GM18909 (cell line): ENCODE measurements at regions not wholly inside any gene's neighbourhood (a gene's known extent, or its start where the extent isn't known, plus 50 kb on each side); places are given as distances from the start of the nearest gene placed in this dataset.
"Not testable (repeated sequence)": the region's sequence is repeated elsewhere in the genome, so short reads cannot be mapped to it uniquely, and the experiment has no call there.

Source experiments
- ATAC-seq: cut with Tn5 transposase; IDR thresholded peaks from one replicate; pipeline ENCODE4 v1.9.1; 2021; ENCODE audit warnings: mild to moderate bottlenecking; ENCODE audit not compliant: unreplicated experiment, poor library complexity

GRCh38 chr3:59374818-59375211 is 325.0 kb upstream of the CFAP20DC start:
- peak; percentile 100 for ATAC-seq

GRCh38 chr3:59374091-59374817 is 324.4 kb upstream of the CFAP20DC start:
- ATAC-seq = no peak

- no peak for ATAC-seq
Measured at GRCh38 chr3:59372346-59372745, 322.5 kb upstream of the CFAP20DC start.

GRCh38 chr3:59368900-59369675 is 319.3 kb upstream of the CFAP20DC start:
- no peak for ATAC-seq

- ATAC-seq = no peak
Measured at GRCh38 chr3:59367150-59367549, 317.3 kb upstream of the CFAP20DC start.

DNA sequence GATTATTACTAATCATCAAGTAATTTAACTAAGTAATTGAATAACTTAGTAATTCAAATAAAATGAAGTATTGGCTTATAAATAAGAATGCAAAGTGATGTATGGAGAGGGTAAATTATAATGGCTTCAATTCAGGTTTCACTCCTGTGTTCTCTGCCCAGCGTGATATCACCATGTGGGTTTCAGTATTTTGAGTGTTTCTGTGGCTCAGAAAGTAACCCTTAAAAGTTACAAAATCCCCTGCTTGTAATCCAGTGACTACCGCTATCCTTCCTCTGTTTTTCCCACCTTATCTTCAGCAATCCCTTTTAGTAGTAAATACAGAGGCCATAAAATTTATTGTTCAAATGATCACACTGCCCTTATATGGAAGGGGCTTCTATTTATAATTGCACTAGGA is 316.4 kb upstream of the CFAP20DC start:
- ATAC-seq = no peak

GRCh38 chr3:59364496-59364895 is 314.7 kb upstream of the CFAP20DC start:
- no peak for ATAC-seq

DNA sequence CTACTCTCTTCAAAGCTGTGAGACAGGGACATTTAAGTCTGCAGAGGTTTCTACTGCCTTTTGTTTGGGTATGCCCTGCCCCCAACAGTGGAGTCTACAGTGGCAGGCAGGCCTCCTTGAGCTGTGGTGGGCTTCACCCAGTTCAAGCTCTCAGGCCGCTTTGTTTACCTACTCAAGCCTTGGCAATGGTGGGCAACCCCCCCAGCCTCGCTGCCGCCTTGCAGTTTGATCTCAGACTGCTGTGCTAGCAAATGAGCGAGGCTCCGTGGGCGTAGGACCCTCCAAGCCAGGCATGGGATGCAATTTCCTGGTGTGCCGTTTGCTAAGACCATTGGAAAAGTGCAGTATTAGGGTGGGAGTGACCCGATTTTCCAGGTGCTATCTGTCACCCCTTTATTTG is 310.5 kb upstream of the CFAP20DC start:
- ATAC-seq = not testable (repeated sequence)

DNA sequence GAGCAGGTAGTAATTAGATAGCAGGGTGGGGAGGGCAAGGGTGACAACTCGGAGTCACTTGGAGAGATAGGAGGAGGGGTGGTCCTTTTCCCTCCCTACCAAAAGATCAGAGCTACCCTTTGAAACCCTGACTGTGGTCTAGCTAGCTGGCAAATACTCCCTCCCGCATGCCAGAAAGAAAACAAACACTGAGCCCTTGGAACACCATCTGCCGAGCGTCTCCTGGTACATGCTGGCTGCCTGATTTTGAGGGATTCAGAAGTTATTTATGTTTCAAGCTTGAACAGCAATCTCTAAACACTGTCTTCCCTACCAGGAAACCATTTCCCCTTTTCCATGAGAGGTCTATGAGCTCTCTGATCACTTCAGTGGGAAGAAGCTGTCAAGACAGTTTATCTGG is 291.6 kb upstream of the CFAP20DC start:
- no peak for ATAC-seq

DNA sequence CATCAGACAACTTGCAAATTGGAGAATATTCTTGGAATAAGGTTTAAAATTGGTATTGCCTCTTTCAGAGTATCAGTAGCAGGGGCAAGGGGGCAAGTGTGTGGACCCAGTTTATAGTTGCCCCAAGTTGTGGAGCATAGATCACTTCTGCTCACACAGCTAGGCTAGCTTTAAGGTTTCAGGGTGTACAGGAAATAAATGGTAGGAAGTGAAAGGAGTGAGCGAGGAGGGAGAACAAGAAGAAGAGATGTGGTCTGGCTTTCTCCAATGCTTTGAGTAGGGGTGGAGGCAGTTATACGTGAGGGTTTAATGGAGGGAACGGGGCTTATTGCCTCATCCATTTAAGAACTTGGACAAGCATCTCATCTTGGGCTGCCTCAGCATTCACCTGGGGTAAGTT is 290.0 kb upstream of the CFAP20DC start:
- ATAC-seq = no peak

GRCh38 chr3:59338934-59339333 is 289.1 kb upstream of the CFAP20DC start:
- ATAC-seq = no peak

- ATAC-seq = no peak
Measured at GRCh38 chr3:59335338-59335737, 285.5 kb upstream of the CFAP20DC start.

DNA sequence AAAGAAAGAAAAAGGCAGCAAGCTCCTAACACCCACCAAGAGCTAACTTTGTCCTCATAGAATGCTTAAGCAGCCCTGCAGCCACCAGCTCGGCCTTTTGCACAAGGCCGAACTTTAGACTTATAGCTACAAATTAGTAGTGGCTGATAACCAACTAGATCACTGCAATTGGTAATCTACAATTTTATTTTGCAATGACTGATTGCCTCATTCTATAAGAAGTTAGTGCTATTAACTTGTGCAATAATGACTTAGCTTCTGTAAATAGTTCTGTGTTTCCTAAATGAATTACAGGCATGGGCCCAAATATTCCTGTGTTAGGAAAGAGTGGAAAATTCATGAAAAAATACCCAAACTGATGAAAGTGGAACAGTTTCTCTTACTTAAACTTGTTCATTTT is 284.8 kb upstream of the CFAP20DC start:
- ATAC-seq = no peak

GRCh38 chr3:59327376-59327808 is 277.6 kb upstream of the CFAP20DC start:
- ATAC-seq = no peak

DNA sequence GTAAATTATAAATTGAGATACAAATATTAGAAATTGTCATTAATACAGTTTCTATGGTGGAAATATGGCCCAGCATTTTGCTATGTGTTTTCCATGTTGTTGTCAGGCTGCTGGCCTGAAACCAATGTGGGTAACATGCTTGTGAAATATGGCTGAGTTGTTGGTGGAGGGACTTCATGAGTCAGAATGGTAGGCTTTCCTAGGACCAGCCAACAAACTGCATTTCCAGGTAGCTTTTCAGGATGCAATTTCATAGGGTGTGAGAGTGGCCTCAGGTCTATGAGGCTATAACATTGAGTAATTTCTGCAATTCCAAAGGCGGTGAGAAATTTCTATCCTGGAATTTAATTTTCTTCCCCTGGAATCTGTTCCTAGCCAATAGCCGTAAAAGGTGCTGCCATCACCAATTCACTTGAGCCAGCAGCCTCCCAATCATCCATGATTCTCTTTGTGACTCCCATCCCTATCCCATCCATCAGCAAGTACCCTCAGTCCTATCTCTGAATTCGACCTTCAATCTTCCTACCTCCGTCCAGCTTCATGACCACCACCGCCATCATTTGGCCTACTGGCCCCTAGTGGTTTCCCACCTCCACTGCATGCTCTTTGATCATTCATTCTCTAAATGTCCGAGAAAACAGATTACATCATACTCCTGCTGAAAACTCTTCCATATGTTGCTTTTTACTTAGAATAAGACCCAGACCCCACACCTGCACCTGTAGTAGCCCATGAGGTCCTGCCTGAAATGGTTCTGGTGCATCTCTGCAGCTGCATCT is 276.6 kb upstream of the CFAP20DC start:
- ATAC-seq = no peak

- no peak for ATAC-seq
Measured at GRCh38 chr3:59321881-59322540, 272.2 kb upstream of the CFAP20DC start.

GRCh38 chr3:59320080-59320479 is 270.3 kb upstream of the CFAP20DC start:
- ATAC-seq = no peak

GRCh38 chr3:59319442-59319841 is 269.6 kb upstream of the CFAP20DC start:
- ATAC-seq = no peak

DNA sequence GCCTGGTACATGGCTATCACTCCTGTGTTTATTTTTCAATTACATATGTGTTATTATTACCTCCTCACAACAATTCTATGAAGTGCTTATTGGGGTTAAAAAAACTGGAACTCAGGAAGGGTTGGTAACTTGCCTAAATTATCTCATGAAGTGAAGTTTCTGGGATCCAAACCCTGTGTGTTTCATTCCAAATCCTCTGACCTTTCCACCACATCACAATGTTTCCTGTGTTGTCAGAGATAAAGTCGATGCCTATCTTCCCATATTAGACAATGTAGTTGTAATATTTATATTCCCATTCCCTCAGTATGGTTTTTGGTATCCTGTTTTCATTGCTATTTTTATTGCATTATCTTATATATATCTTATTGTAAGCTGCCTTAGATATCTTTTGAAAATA is 269.1 kb upstream of the CFAP20DC start:
- no peak for ATAC-seq

DNA sequence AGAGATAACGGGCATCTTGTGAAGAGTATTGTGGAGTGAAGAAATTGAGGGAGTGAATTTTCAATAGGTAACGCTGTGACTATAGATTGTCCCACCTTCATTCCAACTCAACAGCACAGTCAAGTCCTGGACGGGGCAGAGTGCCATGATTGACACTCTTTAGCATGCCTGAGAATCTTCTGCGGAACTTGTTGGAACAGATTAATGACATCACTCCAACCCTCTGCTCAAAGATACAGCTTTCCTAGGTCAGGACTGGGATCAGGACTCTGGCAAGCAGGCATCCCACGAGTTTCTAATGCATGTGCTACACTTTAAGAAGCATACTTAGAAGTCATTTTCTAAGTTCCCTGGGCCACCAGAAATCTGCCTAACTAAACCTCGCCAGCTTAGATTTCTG is 267.6 kb upstream of the CFAP20DC start:
- ATAC-seq = no peak
